ENCODE measurements at regions not wholly inside any gene's neighbourhood (a gene's known extent, or its start where the extent isn't known, plus 50 kb on each side); places are given as distances from the start of the nearest gene placed in this dataset.

- no peak for TF ChIP-seq CTCF (IDR thresholded peaks at IDR 0.05; ENCODE audit: low read length)
- TF ChIP-seq EZH2 (IDR thresholded peaks at IDR 0.05; ENCODE audit: borderline replicate concordance, low read length): no peak
These were observed 60.9 kb upstream of the ZNF469 start for GRCh38 chr16:88321635-88322499.

All from OCI-LY1 (cell line).